ENCODE measurements at regions not wholly inside any gene's neighbourhood (a gene's known extent, or its start where the extent isn't known, plus 50 kb on each side); places are given as distances from the start of the nearest gene placed in this dataset.

DNA sequence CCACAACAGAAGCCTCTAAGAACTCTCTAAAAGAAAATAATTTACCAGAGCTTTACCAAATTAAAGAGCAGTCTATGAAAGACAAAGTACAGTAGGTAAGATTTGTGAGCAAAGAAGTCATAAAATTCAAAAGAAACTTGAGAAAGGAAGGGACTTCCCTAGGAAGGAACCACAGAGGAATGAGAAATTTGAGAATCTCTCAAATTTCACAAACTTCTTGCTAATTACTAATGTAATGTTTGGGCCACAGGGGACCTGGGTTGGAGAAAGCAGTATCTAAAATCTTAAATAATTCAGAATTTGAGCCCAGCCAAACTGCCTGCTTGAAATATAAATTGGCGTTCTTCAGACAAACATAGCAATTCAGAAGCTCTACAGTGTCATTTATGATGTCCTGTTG, 225.0 kb upstream of the PRR16 start:
- TF ChIP-seq, protein P1, sequence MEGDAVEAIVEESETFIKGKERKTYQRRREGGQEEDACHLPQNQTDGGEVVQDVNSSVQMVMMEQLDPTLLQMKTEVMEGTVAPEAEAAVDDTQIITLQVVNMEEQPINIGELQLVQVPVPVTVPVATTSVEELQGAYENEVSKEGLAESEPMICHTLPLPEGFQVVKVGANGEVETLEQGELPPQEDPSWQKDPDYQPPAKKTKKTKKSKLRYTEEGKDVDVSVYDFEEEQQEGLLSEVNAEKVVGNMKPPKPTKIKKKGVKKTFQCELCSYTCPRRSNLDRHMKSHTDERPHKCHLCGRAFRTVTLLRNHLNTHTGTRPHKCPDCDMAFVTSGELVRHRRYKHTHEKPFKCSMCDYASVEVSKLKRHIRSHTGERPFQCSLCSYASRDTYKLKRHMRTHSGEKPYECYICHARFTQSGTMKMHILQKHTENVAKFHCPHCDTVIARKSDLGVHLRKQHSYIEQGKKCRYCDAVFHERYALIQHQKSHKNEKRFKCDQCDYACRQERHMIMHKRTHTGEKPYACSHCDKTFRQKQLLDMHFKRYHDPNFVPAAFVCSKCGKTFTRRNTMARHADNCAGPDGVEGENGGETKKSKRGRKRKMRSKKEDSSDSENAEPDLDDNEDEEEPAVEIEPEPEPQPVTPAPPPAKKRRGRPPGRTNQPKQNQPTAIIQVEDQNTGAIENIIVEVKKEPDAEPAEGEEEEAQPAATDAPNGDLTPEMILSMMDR (IDR thresholded peaks at IDR 0.05), result no peak
- TF ChIP-seq POLR2A (IDR thresholded peaks at IDR 0.05), result no peak
